IMR-90 (cell line): ENCODE measurements at regions not wholly inside any gene's neighbourhood (a gene's known extent, or its start where the extent isn't known, plus 50 kb on each side); places are given as distances from the start of the nearest gene placed in this dataset.

ENCODE experiments used
- POLR2A ChIP-seq: IDR thresholded peaks from 2 replicates; pipeline ENCODE4 v1.6.1; 2012; ENCODE audit warnings: mild to moderate bottlenecking, low read depth, low read length
- RAD21 ChIP-seq: IDR thresholded peaks from 2 replicates; pipeline ENCODE4 v1.6.1; 2012; ENCODE audit warnings: low read length, improper control_type of control experiment
- SMC3 ChIP-seq: fragments of 150-350 bp; IDR thresholded peaks from 2 replicates; pipeline ENCODE4 v1.6.1; 2016; ENCODE audit warnings: low read depth, mild to moderate bottlenecking, antibody characterized with exemption, low read length, moderate library complexity
- TF ChIP-seq, protein P1 (sequence below): conservative IDR thresholded peaks from 2 replicates; pipeline ENCODE4 v1.5.1; 2012; ENCODE audit warnings: mild to moderate bottlenecking, low read depth, low read length, improper control_type of control experiment
- TF ChIP-seq, protein P2 (sequence below): fragments of 150-350 bp; IDR thresholded peaks from 2 replicates; pipeline ENCODE4 v1.6.1; 2017; ENCODE audit warnings: mild to moderate bottlenecking, antibody characterized with exemption, low read length, low read depth

DNA sequence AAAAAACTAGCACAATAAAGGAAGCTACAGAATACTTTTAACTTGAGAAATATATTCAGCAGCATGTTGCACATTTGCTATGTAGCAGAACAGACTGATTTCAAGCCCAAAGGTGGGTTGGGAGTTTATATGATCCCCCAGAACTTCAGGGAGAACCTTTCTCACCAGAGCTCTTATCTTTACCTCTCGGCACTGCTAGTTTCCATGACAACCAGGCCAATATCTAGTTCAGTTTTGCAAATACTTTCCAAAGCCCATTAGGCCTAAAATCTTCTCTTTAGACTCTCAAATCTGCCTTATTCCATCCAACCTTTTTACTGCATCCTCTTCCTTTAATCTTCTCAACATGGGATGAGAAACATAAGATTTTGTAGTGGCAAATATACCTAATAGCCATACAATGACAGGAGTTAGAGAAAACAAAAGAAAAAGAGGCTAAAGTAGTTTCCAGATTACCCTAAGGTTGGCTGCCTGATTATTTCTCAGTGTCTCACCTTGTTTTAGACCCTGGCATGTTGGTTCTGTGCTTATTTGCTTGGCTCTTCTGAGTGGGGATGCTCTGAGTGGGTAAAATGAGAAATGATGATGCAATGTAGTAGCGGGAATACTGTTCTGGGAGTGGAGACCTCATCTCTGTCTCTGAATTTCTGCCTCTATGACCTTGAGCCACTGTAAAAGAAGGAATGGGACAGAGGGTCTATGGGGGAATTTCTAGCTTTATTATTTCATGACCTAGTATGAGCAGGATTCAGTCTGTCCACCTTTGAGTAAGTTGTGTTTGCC is 427.6 kb upstream of the STXBP6 start:
- TF ChIP-seq POLR2A (no peak), RAD21 (no peak), SMC3 (no peak)
- TF ChIP-seq, protein P1, sequence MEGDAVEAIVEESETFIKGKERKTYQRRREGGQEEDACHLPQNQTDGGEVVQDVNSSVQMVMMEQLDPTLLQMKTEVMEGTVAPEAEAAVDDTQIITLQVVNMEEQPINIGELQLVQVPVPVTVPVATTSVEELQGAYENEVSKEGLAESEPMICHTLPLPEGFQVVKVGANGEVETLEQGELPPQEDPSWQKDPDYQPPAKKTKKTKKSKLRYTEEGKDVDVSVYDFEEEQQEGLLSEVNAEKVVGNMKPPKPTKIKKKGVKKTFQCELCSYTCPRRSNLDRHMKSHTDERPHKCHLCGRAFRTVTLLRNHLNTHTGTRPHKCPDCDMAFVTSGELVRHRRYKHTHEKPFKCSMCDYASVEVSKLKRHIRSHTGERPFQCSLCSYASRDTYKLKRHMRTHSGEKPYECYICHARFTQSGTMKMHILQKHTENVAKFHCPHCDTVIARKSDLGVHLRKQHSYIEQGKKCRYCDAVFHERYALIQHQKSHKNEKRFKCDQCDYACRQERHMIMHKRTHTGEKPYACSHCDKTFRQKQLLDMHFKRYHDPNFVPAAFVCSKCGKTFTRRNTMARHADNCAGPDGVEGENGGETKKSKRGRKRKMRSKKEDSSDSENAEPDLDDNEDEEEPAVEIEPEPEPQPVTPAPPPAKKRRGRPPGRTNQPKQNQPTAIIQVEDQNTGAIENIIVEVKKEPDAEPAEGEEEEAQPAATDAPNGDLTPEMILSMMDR = no peak
- TF ChIP-seq, protein P2, sequence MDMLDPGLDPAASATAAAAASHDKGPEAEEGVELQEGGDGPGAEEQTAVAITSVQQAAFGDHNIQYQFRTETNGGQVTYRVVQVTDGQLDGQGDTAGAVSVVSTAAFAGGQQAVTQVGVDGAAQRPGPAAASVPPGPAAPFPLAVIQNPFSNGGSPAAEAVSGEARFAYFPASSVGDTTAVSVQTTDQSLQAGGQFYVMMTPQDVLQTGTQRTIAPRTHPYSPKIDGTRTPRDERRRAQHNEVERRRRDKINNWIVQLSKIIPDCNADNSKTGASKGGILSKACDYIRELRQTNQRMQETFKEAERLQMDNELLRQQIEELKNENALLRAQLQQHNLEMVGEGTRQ = no peak
